GM23338 (cell line): ENCODE measurements at regions not wholly inside any gene's neighbourhood (a gene's known extent, or its start where the extent isn't known, plus 50 kb on each side); places are given as distances from the start of the nearest gene placed in this dataset.

Source experiments
- ATAC-seq: fragments of 200-7000 bp; cut with Tn5 transposase; 3 replicates; pipeline ENCODE4 v1.9.1; 2020
- DNase-seq: peaks from one replicate; pipeline ENCODE4 v3.0.0-alpha.2; 2015; ENCODE audit warnings: low spot score
- H2AFZ ChIP-seq: fragments of 200-600 bp; sonication (generic); 2 replicates; pipeline ENCODE4 v1.8.0; 2016; ENCODE audit warnings: antibody characterized with exemption, mild to moderate bottlenecking, moderate library complexity
- H3F3A ChIP-seq: fragments of 200-600 bp; sonication (generic); replicated peaks from 2 replicates; pipeline ENCODE4 v1.8.0; 2017; ENCODE audit warnings: antibody characterized with exemption, mixed run types, low read depth
- H3K27ac ChIP-seq: fragments of 200-600 bp; sonication (generic); 2 replicates; pipeline ENCODE4 v1.6.1; 2016; ENCODE audit warnings: low read depth
- H3K27me3 ChIP-seq: fragments of 200-600 bp; sonication (generic); 2 replicates; pipeline ENCODE4 v1.8.0; 2016; ENCODE audit warnings: mild to moderate bottlenecking, mixed run types, moderate library complexity; ENCODE audit not compliant: insufficient read depth
- H3K36me3 ChIP-seq: fragments of 200-600 bp; sonication (generic); 2 replicates; pipeline ENCODE4 v1.8.0; 2016; ENCODE audit warnings: mild to moderate bottlenecking; ENCODE audit not compliant: insufficient read depth
- H3K4me1 ChIP-seq: fragments of 200-600 bp; sonication (generic); 2 replicates; pipeline ENCODE4 v1.8.0; 2016; ENCODE audit warnings: mild to moderate bottlenecking, moderate library complexity; ENCODE audit not compliant: insufficient read depth
- H3K4me2 ChIP-seq: fragments of 200-600 bp; sonication (generic); 2 replicates; pipeline ENCODE4 v1.7.1; 2017; ENCODE audit warnings: mixed run types
- H3K4me3 ChIP-seq: fragments of 200-600 bp; sonication (generic); 2 replicates; pipeline ENCODE4 v1.6.1; 2016; ENCODE audit warnings: mixed run types
- H3K79me2 ChIP-seq: fragments of 200-600 bp; sonication (generic); replicated peaks from 2 replicates; pipeline ENCODE4 v1.8.0; 2017; ENCODE audit warnings: mild to moderate bottlenecking; ENCODE audit not compliant: insufficient read depth
- H3K9me2 ChIP-seq: fragments of 200-600 bp; sonication (generic); 2 replicates; pipeline ENCODE4 v1.8.0; 2017; ENCODE audit not compliant: insufficient read depth
- H4K20me1 ChIP-seq: fragments of 200-600 bp; sonication (generic); replicated peaks from 2 replicates; pipeline ENCODE4 v1.8.0; 2017; ENCODE audit warnings: mild to moderate bottlenecking; ENCODE audit not compliant: insufficient read depth
- H3K27ac Mint-ChIP-seq: 2 replicates; pipeline ENCODE4 v1.8.0; 2020; ENCODE audit warnings: inconsistent platforms, mild to moderate bottlenecking, moderate library complexity, mixed read lengths
- H3K27me3 Mint-ChIP-seq: 3 replicates; pipeline ENCODE4 v1.8.0; 2022; ENCODE audit warnings: low read depth, mild to moderate bottlenecking, moderate library complexity, mixed read lengths, inconsistent platforms; ENCODE audit not compliant: insufficient read depth, poor library complexity
- H3K36me3 Mint-ChIP-seq: 3 replicates; pipeline ENCODE4 v1.8.0; 2021; ENCODE audit warnings: low read depth, mild to moderate bottlenecking, inconsistent platforms, moderate library complexity, mixed read lengths
- H3K4me1 Mint-ChIP-seq: 3 replicates; pipeline ENCODE4 v1.8.0; 2020; ENCODE audit warnings: mild to moderate bottlenecking, inconsistent platforms, mixed read lengths
- H3K4me3 Mint-ChIP-seq: 3 replicates; pipeline ENCODE4 v1.8.0; 2021; ENCODE audit warnings: moderate library complexity, mild to moderate bottlenecking, inconsistent platforms, mixed read lengths
- H3K9me3 Mint-ChIP-seq: 3 replicates; pipeline ENCODE4 v1.8.0; 2020; ENCODE audit warnings: moderate library complexity, mild to moderate bottlenecking, inconsistent platforms, mixed read lengths
- CREB1 ChIP-seq: fragments of 250-450 bp; sonication (Bioruptor Pico); IDR thresholded peaks from 2 replicates; pipeline ENCODE4 v1.5.0; 2020; ENCODE audit warnings: low read depth, mild to moderate bottlenecking, moderate library complexity
- CTCF ChIP-seq, 2 experiments: fragments of 200-600 bp in 1 of 2; sonication (generic) in 1 of 2; conservative IDR thresholded peaks; 2 replicates each; pipeline versions ENCODE4 v1.5.1 to v1.6.1; 2016 to 2017; ENCODE audit warnings: antibody characterized with exemption in 2 of 2, low read depth in 2 of 2, mild to moderate bottlenecking in 2 of 2, moderate library complexity in 1 of 2
- ETS1 ChIP-seq: IDR thresholded peaks from 2 replicates; pipeline ENCODE4 v1.6.1; 2016; ENCODE audit warnings: antibody characterized with exemption
- EZH2 ChIP-seq: fragments of 200-600 bp; sonication (generic); IDR thresholded peaks from one replicate; pipeline ENCODE4 v1.8.0; 2017; ENCODE audit warnings: antibody characterized with exemption, mild to moderate bottlenecking, low read depth; ENCODE audit not compliant: unreplicated experiment
- EZH2phosphoT487 ChIP-seq: fragments of 200-600 bp; sonication (generic); IDR thresholded peaks from one replicate; pipeline ENCODE4 v1.8.1; 2018; ENCODE audit warnings: antibody characterized with exemption; ENCODE audit not compliant: unreplicated experiment
- NANOG ChIP-seq: IDR thresholded peaks from 2 replicates; pipeline ENCODE4 v1.6.1; 2016; ENCODE audit warnings: antibody characterized with exemption, borderline replicate concordance
- POLR2AphosphoS5 ChIP-seq: IDR thresholded peaks from 2 replicates; pipeline ENCODE4 v1.6.1; 2016; ENCODE audit warnings: antibody characterized with exemption, low read depth
- REST ChIP-seq: IDR thresholded peaks from one replicate; pipeline ENCODE4 v1.6.1; 2018; ENCODE audit warnings: antibody characterized with exemption; ENCODE audit not compliant: unreplicated experiment
- ZNF114 ChIP-seq: fragments of 250-450 bp; sonication (Bioruptor Pico); IDR thresholded peaks from 2 replicates; pipeline ENCODE4 v1.5.0; 2020; ENCODE audit warnings: mild to moderate bottlenecking, moderate library complexity
- ZNF331 ChIP-seq: fragments of 250-450 bp; sonication (Bioruptor Pico); IDR thresholded peaks from 2 replicates; pipeline ENCODE4 v1.5.0; 2020; ENCODE audit warnings: low read depth, mild to moderate bottlenecking, moderate library complexity
- ZNF462 ChIP-seq: fragments of 250-450 bp; sonication (Bioruptor Pico); IDR thresholded peaks from 2 replicates; pipeline ENCODE4 v1.5.0; 2020; ENCODE audit warnings: mild to moderate bottlenecking, moderate library complexity

GRCh38 chr4:179110816-179111215 lies 1668.6 kb upstream of the AGA start:
- Histone ChIP-seq H3K4me2 (no peak overlapping the region), H3K9me2 (peaks cover 9% of the 10 kb centered on the region; the same call in 1 of the 2 replicates), H3K4me3 (no peak overlapping the region), H3K36me3 (no peaks in the 10 kb centered on the region), H3K79me2 (no peaks in the 10 kb centered on the region), H3K27me3 (no peaks in the 10 kb centered on the region), H3K4me1 (peaks cover 6% of the 10 kb centered on the region), H2AFZ (no peak overlapping the region), H3K27ac (no peak overlapping the region), H3F3A (no peaks in the 10 kb centered on the region), H4K20me1 (no peaks in the 10 kb centered on the region)
- no peaks in the 10 kb centered on the region for H3K9me3 Mint-ChIP-seq
- no peak overlapping the region for H3K4me3 Mint-ChIP-seq
- no peaks in the 10 kb centered on the region for H3K36me3 Mint-ChIP-seq
- TF ChIP-seq CREB1, result no peak
- TF ChIP-seq ZNF462 (CRISPR knock-in tag), result no peak
- TF ChIP-seq ZNF114, result no peak
- TF ChIP-seq ZNF331, result no peak
- no peak for TF ChIP-seq NANOG
- no peak for TF ChIP-seq POLR2AphosphoS5
- no peak for TF ChIP-seq REST
- TF ChIP-seq CTCF (conservative IDR thresholded peaks at IDR 0.05; ENCODE audit: low read depth in 2 of 2), result no peak
- no peak for TF ChIP-seq ETS1
- TF ChIP-seq EZH2phosphoT487, result no peak
- no peak for TF ChIP-seq EZH2
- no peak for ATAC-seq
- no peak for DNase-seq
- no peak overlapping the region for H3K27ac Mint-ChIP-seq
- no peaks in the 10 kb centered on the region for H3K27me3 Mint-ChIP-seq
- H3K4me1 Mint-ChIP-seq, result peaks cover 11% of the 10 kb centered on the region
